Effector memory CD8-positive, alpha-beta T cell (primary cell): ENCODE measurements at regions not wholly inside any gene's neighbourhood (a gene's known extent, or its start where the extent isn't known, plus 50 kb on each side); places are given as distances from the start of the nearest gene placed in this dataset.

Experiments
- ATAC-seq: fragments of 150-1000 bp; cut with Tn5 transposase; replicated peaks from 2 replicates; pipeline ENCODE4 v1.10.0; 2021; ENCODE audit warnings: mild to moderate bottlenecking, moderate library complexity
- DNase-seq, 3 experiments: peaks; one replicate each; pipeline ENCODE4 v3.0.0; 2021
- H3K27ac Mint-ChIP-seq, 2 donors: one replicate each; pipeline ENCODE4 v1.8.0; 2022; ENCODE audit warnings: mild to moderate bottlenecking in 2 of 2, mixed read lengths in 2 of 2, moderate library complexity in 2 of 2
- H3K27me3 Mint-ChIP-seq, 2 donors: one replicate each; pipeline ENCODE4 v1.8.0; 2022; ENCODE audit warnings: mixed read lengths in 2 of 2
- H3K36me3 Mint-ChIP-seq: one replicate; pipeline ENCODE4 v1.8.0; 2022; ENCODE audit warnings: mild to moderate bottlenecking, moderate library complexity, mixed read lengths; ENCODE audit not compliant: insufficient read depth
- H3K4me1 Mint-ChIP-seq, 2 donors: one replicate each; pipeline ENCODE4 v1.8.0; 2022; ENCODE audit warnings: low read depth in 2 of 2, mixed read lengths in 2 of 2
- H3K4me3 Mint-ChIP-seq, 2 donors: one replicate each; pipeline ENCODE4 v1.8.0; 2022; ENCODE audit warnings: mild to moderate bottlenecking in 2 of 2, mixed read lengths in 2 of 2, moderate library complexity in 2 of 2
- H3K9me3 Mint-ChIP-seq, 2 donors: one replicate each; pipeline ENCODE4 v1.8.0; 2022; ENCODE audit warnings: mixed read lengths in 2 of 2

DNA sequence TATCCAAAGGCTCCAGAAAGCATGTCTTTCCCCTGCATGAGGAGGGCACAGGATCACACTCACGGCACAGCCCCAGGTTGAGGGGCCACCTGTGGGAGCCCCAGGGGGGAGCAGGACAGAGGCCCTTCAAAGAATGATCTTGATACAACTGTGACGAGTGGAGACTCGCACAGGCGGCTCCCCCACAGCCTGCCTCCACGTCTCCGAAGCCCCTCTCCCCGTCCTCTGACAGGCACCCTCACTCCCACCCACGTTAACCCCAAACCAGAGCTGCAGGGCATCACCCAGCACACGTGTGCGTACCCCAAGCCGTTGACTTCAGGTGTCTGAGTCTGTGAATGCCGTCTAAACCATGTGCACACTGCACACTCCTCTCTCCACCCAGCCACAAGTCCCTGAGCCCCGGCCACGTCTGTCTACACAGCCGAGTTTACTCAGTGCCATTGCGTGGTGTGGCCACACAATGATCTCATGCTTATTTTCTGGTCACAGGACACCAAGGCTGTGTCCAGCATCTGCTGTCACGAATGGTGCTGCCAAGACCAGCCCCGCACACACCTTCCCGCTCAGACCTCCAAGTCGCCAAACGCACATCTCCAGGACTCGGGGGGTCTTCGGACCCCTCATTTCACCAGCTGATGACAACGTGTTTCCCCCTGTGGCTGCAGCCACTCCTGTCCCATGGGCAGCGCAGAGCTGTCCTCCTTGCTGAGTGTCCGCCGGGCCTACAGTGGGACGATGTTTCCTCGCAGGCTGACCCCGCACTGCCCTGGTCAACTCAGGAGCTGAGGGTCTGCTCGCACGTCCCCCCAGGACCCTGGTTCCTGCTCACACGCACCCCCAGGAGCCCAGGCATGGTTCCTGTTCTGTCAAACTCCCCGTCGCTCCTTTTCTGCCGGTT is 251.2 kb downstream of the BRD1 start:
- Mint-ChIP-seq H3K27ac (peak overlapping the region in 1 of 2 donors; percentile 36), H3K9me3 (no peaks in the 10 kb centered on the region), H3K27me3 (no peaks in the 10 kb centered on the region), H3K4me3 (no peak overlapping the region), H3K4me1 (peaks cover 0 to 4% of the 10 kb centered on the region in 2 donors), H3K36me3 (no peaks in the 10 kb centered on the region)
- DNase-seq, result no peak
- ATAC-seq, result no peak

- no peak overlapping the region for H3K4me3 Mint-ChIP-seq
- no peaks in the 10 kb centered on the region for H3K36me3 Mint-ChIP-seq
- H3K9me3 Mint-ChIP-seq, result no peaks in the 10 kb centered on the region
- peaks cover 0 to 4% of the 10 kb centered on the region in 2 donors for H3K4me1 Mint-ChIP-seq
- no peak overlapping the region for H3K27ac Mint-ChIP-seq
- no peaks in the 10 kb centered on the region for H3K27me3 Mint-ChIP-seq
- DNase-seq (no peak), ATAC-seq (no peak)
These were observed 252.0 kb downstream of the BRD1 start for GRCh38 chr22:49575703-49576081.

GRCh38 chr22:49574881-49575702 is 252.6 kb downstream of the BRD1 start:
- no peak overlapping the region for H3K4me3 Mint-ChIP-seq
- ATAC-seq (no peak), DNase-seq (no peak)
- H3K9me3 Mint-ChIP-seq, result no peaks in the 10 kb centered on the region
- H3K27me3 Mint-ChIP-seq, result no peaks in the 10 kb centered on the region
- H3K36me3 Mint-ChIP-seq, result no peaks in the 10 kb centered on the region
- H3K4me1 Mint-ChIP-seq, result peaks cover 0 to 4% of the 10 kb centered on the region in 2 donors
- no peak overlapping the region for H3K27ac Mint-ChIP-seq

GRCh38 chr22:49574205-49574880 is 253.3 kb downstream of the BRD1 start:
- ATAC-seq (no peak), DNase-seq (no peak)
- peaks cover 3% of the 10 kb centered on the region for H3K36me3 Mint-ChIP-seq
- no peak overlapping the region for H3K4me3 Mint-ChIP-seq
- H3K9me3 Mint-ChIP-seq, result no peaks in the 10 kb centered on the region
- no peaks in the 10 kb centered on the region for H3K27me3 Mint-ChIP-seq
- peaks cover 0 to 4% of the 10 kb centered on the region in 2 donors for H3K4me1 Mint-ChIP-seq
- no peak overlapping the region for H3K27ac Mint-ChIP-seq

DNA sequence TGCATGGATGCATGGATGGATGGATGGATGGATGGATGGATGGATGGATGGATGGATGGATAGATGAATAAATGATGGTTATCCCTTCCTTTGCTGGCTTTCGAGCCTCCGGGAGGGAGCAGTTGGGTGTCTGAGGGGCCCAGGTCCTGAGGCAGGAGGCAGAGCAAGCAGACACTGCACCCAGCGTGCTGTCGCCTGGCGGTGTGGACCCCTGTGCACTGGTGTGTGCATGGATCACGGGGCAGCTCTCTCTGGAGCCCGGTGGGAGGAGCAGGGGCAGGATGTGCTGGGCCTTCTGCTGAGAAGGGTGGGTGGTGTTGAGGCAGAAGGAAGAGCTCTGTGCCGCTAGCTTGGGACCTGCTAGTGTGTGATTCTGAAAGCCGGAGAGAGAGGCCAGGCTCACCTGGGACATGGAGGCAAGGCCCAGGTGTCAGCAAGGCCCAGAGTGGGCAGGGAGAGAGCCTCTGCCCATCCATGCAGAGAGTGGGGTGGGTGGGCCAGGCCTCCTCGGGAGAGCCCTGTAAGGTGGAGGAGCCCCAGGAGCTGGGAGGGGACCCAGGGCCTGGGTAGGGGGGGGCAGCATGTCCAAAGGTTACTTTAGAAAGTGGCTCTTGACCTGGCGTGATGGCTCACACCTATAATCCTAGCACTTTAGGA is 254.4 kb downstream of the BRD1 start:
- H3K36me3 Mint-ChIP-seq, result peaks cover 6% of the 10 kb centered on the region
- ATAC-seq, result no peak
- no peaks in the 10 kb centered on the region for H3K9me3 Mint-ChIP-seq
- peaks cover 0 to 8% of the 10 kb centered on the region in 2 donors for H3K4me1 Mint-ChIP-seq
- no peak overlapping the region for H3K27ac Mint-ChIP-seq
- no peak for DNase-seq
- H3K4me3 Mint-ChIP-seq, result no peak overlapping the region
- no peaks in the 10 kb centered on the region for H3K27me3 Mint-ChIP-seq

DNA sequence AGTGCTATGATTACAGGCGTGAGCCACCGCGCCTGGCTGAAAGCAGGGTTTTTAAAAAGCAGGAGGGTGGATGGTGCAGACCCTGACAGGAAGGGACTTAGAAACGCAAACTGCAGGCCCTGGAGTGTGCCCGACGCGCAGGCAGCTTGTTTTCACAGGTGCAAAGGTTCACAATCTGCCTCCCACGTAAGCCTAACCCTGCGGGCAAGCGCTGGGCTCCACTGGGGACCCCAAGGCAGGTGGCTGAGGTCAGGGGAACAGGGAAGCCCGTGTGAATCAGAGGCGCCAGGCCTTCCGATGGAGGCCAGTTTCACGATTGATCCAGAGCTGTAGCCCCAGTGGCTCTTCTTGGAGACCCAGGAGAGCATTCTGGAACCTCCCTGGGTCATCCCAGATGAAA is 256.3 kb downstream of the BRD1 start:
- Mint-ChIP-seq H3K9me3 (no peaks in the 10 kb centered on the region), H3K4me1 (peaks cover 0 to 4% of the 10 kb centered on the region in 2 donors), H3K27me3 (no peaks in the 10 kb centered on the region), H3K4me3 (no peak overlapping the region), H3K36me3 (peaks cover 6% of the 10 kb centered on the region), H3K27ac (no peak overlapping the region)
- DNase-seq, result no peak
- ATAC-seq, result no peak

- no peaks in the 10 kb centered on the region for H3K27me3 Mint-ChIP-seq
- peaks cover 0 to 3% of the 10 kb centered on the region in 2 donors for H3K4me1 Mint-ChIP-seq
- H3K9me3 Mint-ChIP-seq, result no peaks in the 10 kb centered on the region
- no peak overlapping the region for H3K4me3 Mint-ChIP-seq
- H3K36me3 Mint-ChIP-seq, result peaks cover 6% of the 10 kb centered on the region
- H3K27ac Mint-ChIP-seq, result no peak overlapping the region
- DNase-seq (no peak), ATAC-seq (no peak)
These were observed 257.4 kb downstream of the BRD1 start for GRCh38 chr22:49570032-49570848.

- H3K4me1 Mint-ChIP-seq, result peaks cover 0 to 3% of the 10 kb centered on the region in 2 donors
- H3K27ac Mint-ChIP-seq, result no peak overlapping the region
- no peak for ATAC-seq
- no peaks in the 10 kb centered on the region for H3K9me3 Mint-ChIP-seq
- H3K27me3 Mint-ChIP-seq, result no peaks in the 10 kb centered on the region
- no peak for DNase-seq
- peaks cover 6% of the 10 kb centered on the region for H3K36me3 Mint-ChIP-seq
- H3K4me3 Mint-ChIP-seq, result no peak overlapping the region
These were observed 258.2 kb downstream of the BRD1 start for GRCh38 chr22:49569286-49570031.

DNA sequence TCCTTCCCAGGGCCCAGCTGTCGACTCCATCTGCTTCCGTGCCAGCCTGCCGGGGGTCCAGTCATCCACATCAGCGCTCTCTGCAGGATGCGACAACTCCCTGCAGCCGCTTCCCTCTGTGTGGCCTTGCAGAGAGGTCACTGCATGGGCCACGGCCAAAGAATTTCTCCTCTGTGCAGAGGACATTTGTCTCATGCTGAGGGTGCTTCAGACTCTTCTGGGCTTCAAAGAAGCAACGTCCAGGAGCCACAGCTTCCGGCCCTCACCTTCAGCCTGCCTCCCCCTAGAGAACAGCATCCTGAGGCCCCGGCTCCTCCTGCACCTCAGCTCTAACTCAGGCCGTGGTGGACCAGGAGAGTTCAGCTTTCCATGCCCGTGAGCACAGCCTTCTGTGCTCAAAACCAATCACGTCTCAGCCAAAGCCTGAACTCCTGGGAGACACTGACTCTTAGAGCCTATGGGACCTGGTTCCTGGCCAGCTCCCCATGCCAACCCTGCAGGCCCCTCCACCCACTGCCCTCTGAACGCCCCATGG is 258.9 kb downstream of the BRD1 start:
- DNase-seq (no peak), ATAC-seq (no peak)
- H3K9me3 Mint-ChIP-seq, result no peaks in the 10 kb centered on the region
- no peak overlapping the region for H3K27ac Mint-ChIP-seq
- H3K27me3 Mint-ChIP-seq, result no peaks in the 10 kb centered on the region
- peaks cover 6% of the 10 kb centered on the region for H3K36me3 Mint-ChIP-seq
- H3K4me1 Mint-ChIP-seq, result peaks cover 0 to 3% of the 10 kb centered on the region in 2 donors
- no peak overlapping the region for H3K4me3 Mint-ChIP-seq

DNA sequence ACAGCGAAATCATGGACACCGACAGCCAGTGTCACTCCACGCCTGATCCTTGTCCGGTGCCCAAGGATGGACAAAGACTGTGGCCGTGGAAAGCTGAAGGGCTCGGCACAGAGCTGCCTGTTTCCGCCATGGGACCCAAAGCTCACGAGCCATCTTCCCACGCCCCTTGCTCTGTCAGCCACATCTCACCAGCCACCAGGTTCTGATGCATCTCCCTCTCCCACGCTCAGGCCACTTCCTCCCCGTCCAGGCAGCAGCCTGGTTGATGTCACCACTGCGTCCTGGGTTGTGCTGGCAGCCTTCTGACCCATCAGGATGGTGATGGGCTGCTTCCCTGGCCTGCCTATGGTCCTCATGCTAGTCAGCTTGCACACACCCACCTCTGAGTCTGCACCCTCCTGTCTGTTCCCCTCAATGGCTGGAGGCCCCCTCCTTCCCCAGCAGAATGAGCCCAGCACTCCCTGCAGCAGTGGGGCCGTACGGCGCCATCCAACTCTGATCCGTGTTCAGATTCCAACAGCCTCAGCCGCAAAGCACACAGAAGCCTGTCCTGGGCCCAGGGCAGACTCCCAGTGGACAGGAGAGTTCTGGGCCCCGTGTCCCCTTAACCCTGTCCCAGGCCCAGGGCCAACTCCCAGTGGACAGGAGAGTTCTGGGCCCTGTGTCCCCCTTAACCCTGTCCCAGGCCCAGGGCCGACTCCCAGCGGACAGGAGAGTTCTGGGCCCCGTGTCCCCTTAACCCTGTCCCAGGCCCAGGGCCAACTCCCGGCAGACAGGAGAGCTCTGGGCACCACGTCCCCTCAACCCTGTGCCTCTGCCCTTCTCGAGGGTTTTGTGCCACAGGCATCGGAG is 259.5 kb downstream of the BRD1 start:
- H3K27me3 Mint-ChIP-seq, result no peaks in the 10 kb centered on the region
- H3K4me3 Mint-ChIP-seq, result no peak overlapping the region
- DNase-seq, result no peak
- H3K9me3 Mint-ChIP-seq, result no peaks in the 10 kb centered on the region
- H3K36me3 Mint-ChIP-seq, result peaks cover 6% of the 10 kb centered on the region
- H3K27ac Mint-ChIP-seq, result no peak overlapping the region
- peaks cover 0 to 3% of the 10 kb centered on the region in 2 donors for H3K4me1 Mint-ChIP-seq
- ATAC-seq, result no peak

DNA sequence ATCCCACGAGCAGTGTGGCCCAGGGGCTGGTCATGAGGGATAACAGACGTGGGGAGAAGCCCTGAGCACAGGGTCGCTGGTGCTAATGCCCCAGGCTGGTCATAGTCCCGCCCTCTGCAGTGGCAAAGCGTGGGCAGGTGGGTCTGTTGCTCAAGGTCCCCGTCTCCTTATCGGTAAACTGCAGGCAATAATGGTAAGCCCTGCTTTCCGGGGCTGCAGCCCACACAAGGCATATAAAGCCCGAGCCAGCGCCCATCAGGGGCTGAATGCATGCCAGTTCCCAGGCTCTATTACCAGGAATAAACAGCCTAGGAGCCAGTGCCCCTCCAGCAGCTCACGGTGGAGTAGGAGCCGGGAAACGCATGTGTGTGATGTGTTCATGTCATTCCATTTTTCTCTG is 261.0 kb downstream of the BRD1 start:
- Mint-ChIP-seq H3K4me3 (no peak overlapping the region), H3K4me1 (peaks cover 0 to 3% of the 10 kb centered on the region in 2 donors), H3K27me3 (no peaks in the 10 kb centered on the region), H3K36me3 (peaks cover 6% of the 10 kb centered on the region), H3K27ac (no peak overlapping the region), H3K9me3 (no peaks in the 10 kb centered on the region)
- ATAC-seq, result no peak
- DNase-seq, result no peak
